WTC11 (cell line): ENCODE measurements at regions not wholly inside any gene's neighbourhood (a gene's known extent, or its start where the extent isn't known, plus 50 kb on each side); places are given as distances from the start of the nearest gene placed in this dataset.

Experiments
- ATAC-seq: fragments of 200-7000 bp; cut with Tn5 transposase; 2 replicates; pipeline ENCODE4 v1.10.0; 2021; ENCODE audit warnings: mild to moderate bottlenecking, moderate library complexity
- CTCF ChIA-PET: fragments of 300-600 bp; sonication (Branson Sonifier 250); formaldehyde crosslinking; loops from one replicate; lab custom pipeline; 2021; ENCODE audit warnings: antibody characterized with exemption; lab: Charles Lee
- POLR2A ChIA-PET: fragments of 350-600 bp; sonication (Branson Sonifier 250); formaldehyde crosslinking; loops from one replicate; lab custom pipeline; 2021; ENCODE audit warnings: antibody characterized with exemption; lab: Charles Lee
- DNase-seq: peaks from one replicate; pipeline ENCODE4 v3.0.0; 2021; ENCODE audit warnings: low spot score
- H3K27ac Mint-ChIP-seq: 2 replicates; pipeline ENCODE4 v1.8.0; 2021; ENCODE audit warnings: mixed read lengths
- H3K27me3 Mint-ChIP-seq: 2 replicates; pipeline ENCODE4 v1.8.0; 2021; ENCODE audit warnings: low read depth, mild to moderate bottlenecking, moderate library complexity, mixed read lengths
- H3K36me3 Mint-ChIP-seq: 2 replicates; pipeline ENCODE4 v1.8.0; 2021; ENCODE audit warnings: mixed read lengths
- H3K4me1 Mint-ChIP-seq: 2 replicates; pipeline ENCODE4 v1.8.0; 2022; ENCODE audit warnings: mixed read lengths
- H3K4me3 Mint-ChIP-seq: 2 replicates; pipeline ENCODE4 v1.8.0; 2021; ENCODE audit warnings: mild to moderate bottlenecking, moderate library complexity, mixed read lengths
- H3K9me3 Mint-ChIP-seq: 2 replicates; pipeline ENCODE4 v1.8.0; 2021; ENCODE audit warnings: mixed read lengths
- ATF1 ChIP-seq: sonication (generic); formaldehyde crosslinking; IDR thresholded peaks from 2 replicates; pipeline ENCODE4 v1.8.1; 2023; ENCODE audit warnings: mild to moderate bottlenecking, moderate library complexity, missing genetic modification reagents
- ATF3 ChIP-seq: sonication (generic); formaldehyde crosslinking; conservative IDR thresholded peaks from 2 replicates; pipeline ENCODE4 v1.8.1; 2022; ENCODE audit warnings: mild to moderate bottlenecking, missing genetic modification reagents
- ATF6 ChIP-seq: sonication (generic); formaldehyde crosslinking; IDR thresholded peaks from 2 replicates; pipeline ENCODE4 v1.8.1; 2023; ENCODE audit warnings: mild to moderate bottlenecking, missing genetic modification reagents
- CBFB ChIP-seq: sonication (generic); formaldehyde crosslinking; IDR thresholded peaks from 2 replicates; pipeline ENCODE4 v1.8.1; 2022; ENCODE audit warnings: mild to moderate bottlenecking, low read depth, missing genetic modification reagents
- CREM ChIP-seq: sonication (generic); formaldehyde crosslinking; IDR thresholded peaks from 2 replicates; pipeline ENCODE4 v1.8.1; 2022; ENCODE audit warnings: mild to moderate bottlenecking, missing genetic modification reagents, moderate library complexity
- E2F5 ChIP-seq: sonication (generic); formaldehyde crosslinking; IDR thresholded peaks from 2 replicates; pipeline ENCODE4 v1.8.1; 2022; ENCODE audit warnings: mild to moderate bottlenecking, moderate library complexity, missing genetic modification reagents
- FOXJ3 ChIP-seq: sonication (generic); formaldehyde crosslinking; IDR thresholded peaks from 2 replicates; pipeline ENCODE4 v1.9.0; 2021; ENCODE audit warnings: missing genetic modification reagents, mild to moderate bottlenecking, borderline replicate concordance
- FOXK1 ChIP-seq: sonication (generic); formaldehyde crosslinking; IDR thresholded peaks from 2 replicates; pipeline ENCODE4 v1.8.0; 2022; ENCODE audit warnings: mild to moderate bottlenecking, moderate library complexity, missing genetic modification reagents
- FOXP1 ChIP-seq: sonication (generic); formaldehyde crosslinking; IDR thresholded peaks from 2 replicates; pipeline ENCODE4 v1.8.0; 2022; ENCODE audit warnings: missing genetic modification reagents, mild to moderate bottlenecking, moderate library complexity, borderline replicate concordance
- HMGXB4 ChIP-seq: sonication (generic); formaldehyde crosslinking; IDR thresholded peaks from 2 replicates; pipeline ENCODE4 v1.8.1; 2023; ENCODE audit warnings: mild to moderate bottlenecking, moderate library complexity, missing genetic modification reagents
- KAT7 ChIP-seq: sonication (generic); formaldehyde crosslinking; IDR thresholded peaks from 2 replicates; pipeline ENCODE4 v1.8.1; 2023; ENCODE audit warnings: missing genetic modification reagents, mild to moderate bottlenecking, borderline replicate concordance
- MLX ChIP-seq: sonication (generic); formaldehyde crosslinking; IDR thresholded peaks from 2 replicates; pipeline ENCODE4 v1.8.1; 2023; ENCODE audit warnings: mild to moderate bottlenecking, missing genetic modification reagents, moderate library complexity
- NR3C1 ChIP-seq: sonication (generic); formaldehyde crosslinking; conservative IDR thresholded peaks from 2 replicates; pipeline ENCODE4 v1.8.1; 2023; ENCODE audit warnings: low read depth, mild to moderate bottlenecking, missing genetic modification reagents
- SOX15 ChIP-seq: fragments of 250-450 bp; sonication (Bioruptor Pico); IDR thresholded peaks from 2 replicates; pipeline ENCODE4 v1.9.0; 2021; ENCODE audit warnings: mild to moderate bottlenecking
- SP1 ChIP-seq: sonication (generic); formaldehyde crosslinking; conservative IDR thresholded peaks from 2 replicates; pipeline ENCODE4 v1.8.1; 2022; ENCODE audit warnings: missing genetic modification reagents
- TCF7 ChIP-seq: sonication (generic); formaldehyde crosslinking; IDR thresholded peaks from 2 replicates; pipeline ENCODE4 v1.8.0; 2022; ENCODE audit warnings: mild to moderate bottlenecking, low read depth, missing genetic modification reagents, moderate library complexity
- TEAD4 ChIP-seq: sonication (generic); formaldehyde crosslinking; IDR thresholded peaks from 2 replicates; pipeline ENCODE4 v1.8.0; 2022; ENCODE audit warnings: mild to moderate bottlenecking, missing genetic modification reagents
- ZMAT4 ChIP-seq: fragments of 250-450 bp; sonication (Bioruptor Pico); IDR thresholded peaks from 2 replicates; pipeline ENCODE4 v1.9.0; 2021; ENCODE audit warnings: mild to moderate bottlenecking
- ZNF138 ChIP-seq: sonication (generic); formaldehyde crosslinking; conservative IDR thresholded peaks from 2 replicates; pipeline ENCODE4 v1.8.1; 2022; ENCODE audit warnings: mild to moderate bottlenecking, moderate library complexity, missing genetic modification reagents
- ZNF219 ChIP-seq: sonication (generic); formaldehyde crosslinking; IDR thresholded peaks from 2 replicates; pipeline ENCODE4 v1.8.0; 2023; ENCODE audit warnings: missing genetic modification reagents, mild to moderate bottlenecking, borderline replicate concordance
- ZNF232 ChIP-seq: sonication (generic); formaldehyde crosslinking; IDR thresholded peaks from 2 replicates; pipeline ENCODE4 v1.8.0; 2022; ENCODE audit warnings: mild to moderate bottlenecking, missing genetic modification reagents
- ZNF317 ChIP-seq: sonication (generic); formaldehyde crosslinking; IDR thresholded peaks from 2 replicates; pipeline ENCODE4 v1.8.1; 2023; ENCODE audit warnings: low read depth, mild to moderate bottlenecking, moderate library complexity, missing genetic modification reagents, borderline replicate concordance
- ZNF396 ChIP-seq: fragments of 250-450 bp; sonication (Bioruptor Pico); IDR thresholded peaks from 2 replicates; pipeline ENCODE4 v1.8.0; 2021; ENCODE audit warnings: mild to moderate bottlenecking, moderate library complexity, borderline replicate concordance
- ZNF423 ChIP-seq: fragments of 250-450 bp; sonication (Bioruptor Pico); IDR thresholded peaks from 2 replicates; pipeline ENCODE4 v2.1.2; 2022; ENCODE audit warnings: mild to moderate bottlenecking, moderate library complexity
- ZNF512 ChIP-seq: sonication (generic); formaldehyde crosslinking; IDR thresholded peaks from 2 replicates; pipeline ENCODE4 v1.8.1; 2022; ENCODE audit warnings: missing genetic modification reagents, borderline replicate concordance
- ZNF671 ChIP-seq: fragments of 250-450 bp; sonication (Bioruptor Pico); IDR thresholded peaks from 2 replicates; pipeline ENCODE4 v1.8.0; 2021; ENCODE audit warnings: mild to moderate bottlenecking
- ZSCAN18 ChIP-seq: fragments of 250-450 bp; sonication (Bioruptor Pico); IDR thresholded peaks from 2 replicates; pipeline ENCODE4 v2.1.2; 2022; ENCODE audit warnings: mild to moderate bottlenecking, moderate library complexity

- no peak for DNase-seq
- Mint-ChIP-seq H3K4me1 (no peaks in the 10 kb centered on the region), H3K27me3 (no peaks in the 10 kb centered on the region), H3K36me3 (peaks cover 17% of the 10 kb centered on the region), H3K4me3 (no peak overlapping the region), H3K9me3 (peaks cover 29% of the 10 kb centered on the region), H3K27ac (no peak overlapping the region)
- ChIA-PET POLR2A (no interaction called here), CTCF (no interaction called here)
- TF ChIP-seq FOXJ3 (CRISPR knock-in tag) (no peak), SP1 (CRISPR knock-in tag) (no peak), KAT7 (CRISPR knock-in tag) (no peak), MLX (CRISPR knock-in tag) (no peak), TCF7 (no peak), TEAD4 (no peak), ZNF317 (CRISPR knock-in tag) (no peak), FOXP1 (no peak), ZNF671 (CRISPR knock-in tag) (no peak), CBFB (no peak), ATF6 (no peak), ZSCAN18 (CRISPR knock-in tag) (no peak), E2F5 (CRISPR knock-in tag) (no peak)
- no peak for ATAC-seq
These were observed 690.7 kb downstream of the OLFM4 start for GRCh38 chr13:53719281-53719680.

- ChIA-PET POLR2A (no interaction called here), CTCF (no interaction called here)
- no peak for DNase-seq
- Mint-ChIP-seq H3K27me3 (no peaks in the 10 kb centered on the region), H3K4me3 (no peak overlapping the region), H3K27ac (no peak overlapping the region), H3K4me1 (no peaks in the 10 kb centered on the region), H3K36me3 (no peaks in the 10 kb centered on the region), H3K9me3 (no peaks in the 10 kb centered on the region)
- ATAC-seq, result no peak
- TF ChIP-seq FOXP1 (no peak), ZMAT4 (CRISPR knock-in tag) (no peak), ZNF138 (no peak), FOXK1 (no peak), ATF1 (CRISPR knock-in tag) (no peak), ZNF512 (no peak), ZSCAN18 (CRISPR knock-in tag) (no peak), SP1 (CRISPR knock-in tag) (no peak), ATF3 (CRISPR knock-in tag) (no peak), HMGXB4 (CRISPR knock-in tag) (no peak), ZNF423 (CRISPR knock-in tag) (no peak), ZNF232 (no peak), NR3C1 (CRISPR knock-in tag) (no peak), CREM (CRISPR knock-in tag) (no peak), ZNF219 (CRISPR knock-in tag) (no peak), SOX15 (CRISPR knock-in tag) (no peak), ZNF396 (CRISPR knock-in tag) (no peak)
These were observed 704.1 kb downstream of the OLFM4 start for GRCh38 chr13:53732664-53733063.
